H9 (cell line): ENCODE measurements at regions not wholly inside any gene's neighbourhood (a gene's known extent, or its start where the extent isn't known, plus 50 kb on each side); places are given as distances from the start of the nearest gene placed in this dataset.

Source experiments
- DNase-seq: peaks from one replicate; pipeline ENCODE4 v3.0.0-alpha.2; 2017
- H2AFZ ChIP-seq: one replicate; pipeline ENCODE4 v1.6.1; 2013; ENCODE audit warnings: mild to moderate bottlenecking, low read length, control low read depth, moderate library complexity
- H2AK5ac ChIP-seq: 2 replicates; pipeline ENCODE4 v1.6.1; 2013; ENCODE audit warnings: low read length, control low read depth, mixed read lengths; ENCODE audit not compliant: insufficient read length
- H2BK120ac ChIP-seq: one replicate; pipeline ENCODE4 v1.6.1; 2013; ENCODE audit warnings: low read depth, mild to moderate bottlenecking, low read length, control low read depth, inconsistent platforms; ENCODE audit not compliant: poor library complexity, severe bottlenecking
- H2BK12ac ChIP-seq: 2 replicates; pipeline ENCODE4 v1.6.1; 2013; ENCODE audit warnings: low read length, control low read depth, mixed read lengths, low read depth; ENCODE audit not compliant: insufficient read length
- H2BK15ac ChIP-seq: 2 replicates; pipeline ENCODE4 v1.6.1; 2013; ENCODE audit warnings: low read depth, low read length, control low read depth
- H2BK20ac ChIP-seq: one replicate; pipeline ENCODE4 v1.6.1; 2013; ENCODE audit warnings: low read depth, mild to moderate bottlenecking, low read length, control low read depth, inconsistent platforms; ENCODE audit not compliant: poor library complexity, severe bottlenecking
- H2BK5ac ChIP-seq: 2 replicates; pipeline ENCODE4 v1.6.1; 2013; ENCODE audit warnings: low read length, control low read depth, mixed read lengths; ENCODE audit not compliant: insufficient read length
- H3K14ac ChIP-seq: 2 replicates; pipeline ENCODE4 v1.6.1; 2013; ENCODE audit warnings: low read length, control low read depth; ENCODE audit not compliant: insufficient read depth
- H3K18ac ChIP-seq: 2 replicates; pipeline ENCODE4 v1.6.1; 2013; ENCODE audit warnings: low read depth, mild to moderate bottlenecking, mixed read lengths, low read length, control low read depth; ENCODE audit not compliant: insufficient read length
- H3K23ac ChIP-seq: 2 replicates; pipeline ENCODE4 v1.6.1; 2013; ENCODE audit warnings: low read length, control low read depth, mixed read lengths, low read depth; ENCODE audit not compliant: insufficient read length
- H3K23me2 ChIP-seq: 2 replicates; pipeline ENCODE4 v1.6.1; 2013; ENCODE audit warnings: low read depth, mild to moderate bottlenecking, mixed read lengths, low read length, control low read depth; ENCODE audit not compliant: insufficient read length, poor library complexity, severe bottlenecking
- H3K27ac ChIP-seq: 2 replicates; pipeline ENCODE4 v1.5.1; 2013; ENCODE audit warnings: low read length, control low read depth, mixed read lengths, low read depth; ENCODE audit not compliant: insufficient read length
- H3K27me3 ChIP-seq: 2 replicates; pipeline ENCODE4 v1.6.1; 2013; ENCODE audit warnings: low read length, control low read depth, inconsistent platforms; ENCODE audit not compliant: insufficient read depth
- H3K4ac ChIP-seq: 2 replicates; pipeline ENCODE4 v1.6.1; 2013; ENCODE audit warnings: low read depth, mild to moderate bottlenecking, control low read depth, inconsistent platforms, low read length, moderate library complexity
- H3K4me1 ChIP-seq: 2 replicates; pipeline ENCODE4 v1.6.1; 2013; ENCODE audit warnings: low read length, control low read depth, inconsistent platforms; ENCODE audit not compliant: insufficient read depth
- H3K4me2 ChIP-seq: 2 replicates; pipeline ENCODE4 v1.6.1; 2013; ENCODE audit warnings: low read length, control low read depth, mixed read lengths; ENCODE audit not compliant: insufficient read length, insufficient read depth
- H3K56ac ChIP-seq: 2 replicates; pipeline ENCODE4 v1.6.1; 2013; ENCODE audit warnings: low read depth, mild to moderate bottlenecking, mixed read lengths, low read length, control low read depth; ENCODE audit not compliant: insufficient read length
- H3K79me1 ChIP-seq: 2 replicates; pipeline ENCODE4 v1.6.1; 2013; ENCODE audit warnings: low read depth, mild to moderate bottlenecking, moderate library complexity, low read length, control low read depth, inconsistent platforms; ENCODE audit not compliant: insufficient read depth, poor library complexity, severe bottlenecking
- H3K79me2 ChIP-seq: 2 replicates; pipeline ENCODE4 v1.6.1; 2013; ENCODE audit warnings: low read length, control low read depth, inconsistent platforms; ENCODE audit not compliant: insufficient read depth
- H3K9ac ChIP-seq: 2 replicates; pipeline ENCODE4 v1.6.1; 2013; ENCODE audit warnings: low read length, control low read depth, mixed read lengths; ENCODE audit not compliant: insufficient read length; ENCODE audit errors: extremely low read depth
- H3K9me3 ChIP-seq: one replicate; pipeline ENCODE4 v1.6.1; 2013; ENCODE audit warnings: low read depth, low read length, inconsistent platforms; ENCODE audit not compliant: control insufficient read depth
- H3T11ph ChIP-seq: one replicate; pipeline ENCODE4 v1.6.1; 2013; ENCODE audit warnings: mild to moderate bottlenecking, low read length, control low read depth, inconsistent platforms
- H4K20me1 ChIP-seq: one replicate; pipeline ENCODE4 v1.6.1; 2013; ENCODE audit not compliant: control insufficient read depth, insufficient read length, insufficient read depth
- H4K5ac ChIP-seq: 2 replicates; pipeline ENCODE4 v1.6.1; 2013; ENCODE audit warnings: low read depth, mild to moderate bottlenecking, mixed read lengths, low read length, control low read depth; ENCODE audit not compliant: insufficient read length
- H4K8ac ChIP-seq: replicated peaks from 2 replicates; pipeline ENCODE4 v1.6.1; 2013; ENCODE audit warnings: low read length, control low read depth, mixed read lengths, low read depth; ENCODE audit not compliant: insufficient read length
- H4K91ac ChIP-seq: 2 replicates; pipeline ENCODE4 v1.6.1; 2013; ENCODE audit warnings: low read depth, mild to moderate bottlenecking, moderate library complexity, mixed read lengths, low read length, control low read depth; ENCODE audit not compliant: insufficient read length
- H3K27ac Mint-ChIP-seq, 3 experiments: 2 replicates in 2 of 3; 3 replicates in 1 of 3; pipeline ENCODE4 v1.8.0; 2020 to 2021; ENCODE audit warnings: mixed read lengths in 3 of 3, mild to moderate bottlenecking in 1 of 3, moderate library complexity in 1 of 3
- H3K27me3 Mint-ChIP-seq: 2 replicates; pipeline ENCODE4 v1.8.0; 2021; ENCODE audit warnings: low read depth, mild to moderate bottlenecking, moderate library complexity, mixed read lengths
- H3K36me3 Mint-ChIP-seq, 3 experiments: 2 replicates in 2 of 3; 3 replicates in 1 of 3; pipeline ENCODE4 v1.8.0; 2020 to 2021; ENCODE audit warnings: low read depth in 3 of 3, mixed read lengths in 3 of 3; ENCODE audit not compliant: insufficient read depth in 1 of 3
- H3K4me1 Mint-ChIP-seq, 2 experiments: 2 replicates each; pipeline ENCODE4 v1.8.0; 2020; ENCODE audit warnings: mixed read lengths in 2 of 2
- H3K4me3 Mint-ChIP-seq, 2 experiments: 2 replicates in 1 of 2; 3 replicates in 1 of 2; pipeline ENCODE4 v1.8.0; 2020 to 2021; ENCODE audit warnings: mild to moderate bottlenecking in 2 of 2, mixed read lengths in 2 of 2, moderate library complexity in 1 of 2
- H3K9me3 Mint-ChIP-seq, 2 experiments: 2 replicates in 1 of 2; 3 replicates in 1 of 2; pipeline ENCODE4 v1.8.0; 2020; ENCODE audit warnings: mild to moderate bottlenecking in 2 of 2, mixed read lengths in 2 of 2, moderate library complexity in 1 of 2
- WGBS: extraction: QIAGEN DNeasy Blood & Tissue Kit; methylation state at CpG from one replicate; pipeline ENCODE4 v1.1.7; 2013; ENCODE audit warnings: missing lambda C conversion rate, low lambda C conversion rate, mixed read lengths; ENCODE audit not compliant: insufficient read length; ENCODE audit errors: extremely low coverage; 5-methylcytosine and 5-hydroxymethylcytosine counted together
- TF ChIP-seq, protein P1 (sequence below): fragments of 200-600 bp; sonication (generic); conservative IDR thresholded peaks from 3 replicates; pipeline ENCODE4 v1.8.0; 2021; ENCODE audit warnings: antibody characterized with exemption, mild to moderate bottlenecking

DNA sequence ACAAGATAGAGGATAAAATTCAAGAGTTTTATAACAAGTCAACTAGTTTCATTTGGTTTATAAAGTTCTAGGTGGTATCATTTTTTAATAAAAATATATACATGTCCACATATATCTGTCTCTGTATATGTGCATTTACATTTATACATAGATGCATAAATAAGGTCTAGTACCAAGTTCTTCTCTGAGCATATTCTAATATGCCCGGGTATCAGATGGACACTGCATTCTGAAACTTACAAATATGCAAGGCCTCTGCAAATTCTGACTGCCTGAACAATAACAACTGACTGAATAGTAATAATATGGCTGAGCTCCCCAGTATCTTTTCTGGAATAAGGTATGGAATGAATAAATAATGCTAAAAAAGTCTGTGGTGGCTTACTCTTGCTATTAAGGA, 304.8 kb downstream of the KLF12 start:
- H2AFZ ChIP-seq = no peak overlapping the region
- no peaks in the 10 kb centered on the region for H3K4me1 ChIP-seq
- H3K4me1 Mint-ChIP-seq = peaks cover 15 to 19% of the 10 kb centered on the region in 2 experiments
- H3K9me3 ChIP-seq = no peaks in the 10 kb centered on the region
- no peak overlapping the region for H4K5ac ChIP-seq
- no peak overlapping the region for H3K4me2 ChIP-seq
- no peaks in the 10 kb centered on the region for H4K20me1 ChIP-seq
- H3K27me3 Mint-ChIP-seq = no peaks in the 10 kb centered on the region
- no peak overlapping the region for H3T11ph ChIP-seq
- no peaks in the 10 kb centered on the region for H3K79me1 ChIP-seq
- H2BK20ac ChIP-seq = no peak overlapping the region
- H2BK120ac ChIP-seq = no peak overlapping the region
- no peak overlapping the region for H4K91ac ChIP-seq
- no peak overlapping the region for H3K27ac Mint-ChIP-seq
- H3K9ac ChIP-seq = no peak overlapping the region
- no peak overlapping the region for H3K4ac ChIP-seq
- H2BK12ac ChIP-seq = no peak overlapping the region
- H3K79me2 ChIP-seq = no peaks in the 10 kb centered on the region
- no peaks in the 10 kb centered on the region for H3K23me2 ChIP-seq
- H3K27me3 ChIP-seq = no peaks in the 10 kb centered on the region
- H3K27ac ChIP-seq = no peak overlapping the region
- peaks cover 0 to 1% of the 10 kb centered on the region in 2 experiments; a peak in 1 of 5 replicates for H3K9me3 Mint-ChIP-seq
- DNase-seq = no peak
- H3K23ac ChIP-seq = no peak overlapping the region
- peaks cover 0 to 7% (median 0%) of the 10 kb centered on the region in 3 experiments; a peak in 2 of 7 replicates for H3K36me3 Mint-ChIP-seq
- H3K18ac ChIP-seq = no peak overlapping the region
- no peak overlapping the region for H3K56ac ChIP-seq
- whole genome bisulfite sequencing = no CpG with 5 or more reads among the region's 1 CpG
- H2BK15ac ChIP-seq = no peak overlapping the region
- H2AK5ac ChIP-seq = no peak overlapping the region
- H2BK5ac ChIP-seq = no peak overlapping the region
- H3K14ac ChIP-seq = no peak overlapping the region
- no peak overlapping the region for H4K8ac ChIP-seq
- TF ChIP-seq, protein P1, sequence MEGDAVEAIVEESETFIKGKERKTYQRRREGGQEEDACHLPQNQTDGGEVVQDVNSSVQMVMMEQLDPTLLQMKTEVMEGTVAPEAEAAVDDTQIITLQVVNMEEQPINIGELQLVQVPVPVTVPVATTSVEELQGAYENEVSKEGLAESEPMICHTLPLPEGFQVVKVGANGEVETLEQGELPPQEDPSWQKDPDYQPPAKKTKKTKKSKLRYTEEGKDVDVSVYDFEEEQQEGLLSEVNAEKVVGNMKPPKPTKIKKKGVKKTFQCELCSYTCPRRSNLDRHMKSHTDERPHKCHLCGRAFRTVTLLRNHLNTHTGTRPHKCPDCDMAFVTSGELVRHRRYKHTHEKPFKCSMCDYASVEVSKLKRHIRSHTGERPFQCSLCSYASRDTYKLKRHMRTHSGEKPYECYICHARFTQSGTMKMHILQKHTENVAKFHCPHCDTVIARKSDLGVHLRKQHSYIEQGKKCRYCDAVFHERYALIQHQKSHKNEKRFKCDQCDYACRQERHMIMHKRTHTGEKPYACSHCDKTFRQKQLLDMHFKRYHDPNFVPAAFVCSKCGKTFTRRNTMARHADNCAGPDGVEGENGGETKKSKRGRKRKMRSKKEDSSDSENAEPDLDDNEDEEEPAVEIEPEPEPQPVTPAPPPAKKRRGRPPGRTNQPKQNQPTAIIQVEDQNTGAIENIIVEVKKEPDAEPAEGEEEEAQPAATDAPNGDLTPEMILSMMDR = no peak
- no peak overlapping the region for H3K4me3 Mint-ChIP-seq
